NCI-H2029 treated with DMSO at 0.1 percent for 48 hours (cell line): ENCODE measurements at regions not wholly inside any gene's neighbourhood (a gene's known extent, or its start where the extent isn't known, plus 50 kb on each side); places are given as distances from the start of the nearest gene placed in this dataset.
"Not testable (repeated sequence)": the region's sequence is repeated elsewhere in the genome, so short reads cannot be mapped to it uniquely, and the experiment has no call there.

ENCODE experiments used
- DNase-seq: peaks from one replicate; lab custom pipeline; 2025; lab: John Stamatoyannopoulos, UW

DNA sequence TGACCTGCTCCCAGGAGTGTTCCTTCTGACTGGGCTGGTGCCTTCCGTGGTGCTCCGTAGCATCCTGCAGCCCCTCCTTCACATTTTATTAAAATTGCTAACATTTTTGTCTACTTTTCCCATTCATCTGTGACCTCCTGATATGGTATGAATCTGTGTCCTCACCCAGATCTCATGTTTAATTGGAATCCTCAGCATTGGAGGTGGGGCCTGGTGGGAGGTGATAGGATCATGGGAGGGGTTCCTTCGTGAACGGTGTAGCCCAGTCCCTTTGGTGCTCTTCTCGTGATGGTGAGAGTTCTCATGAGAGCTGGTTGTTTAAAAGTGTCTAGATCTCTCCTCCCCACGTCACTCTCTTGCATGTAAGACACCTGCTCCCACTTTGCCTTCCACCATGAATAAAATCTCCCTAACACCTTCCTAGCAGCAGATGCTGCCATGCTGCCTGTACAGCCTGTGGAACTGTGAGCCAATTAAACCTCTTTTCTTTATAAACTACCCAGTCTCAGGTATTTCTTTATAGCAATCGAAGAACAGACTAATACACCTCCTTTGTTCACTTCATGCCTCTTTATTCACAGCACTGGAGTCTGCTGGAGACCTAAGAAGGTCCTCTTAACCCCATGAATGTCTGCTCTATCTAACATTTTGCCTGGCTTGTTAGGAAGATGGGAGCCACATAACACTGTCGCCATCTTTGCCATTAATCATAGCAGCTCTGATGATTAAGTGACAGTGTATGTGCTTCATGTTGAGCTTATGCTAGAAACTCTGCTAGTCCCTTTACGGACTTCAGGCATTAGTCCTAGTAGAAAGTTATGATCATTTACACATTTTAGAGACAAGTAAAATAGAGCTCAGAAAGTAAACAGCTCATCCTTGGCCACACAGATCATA, 377.7 kb upstream of the MAF start:
- no peak for DNase-seq

GRCh38 chr16:79973320-79973719, 372.8 kb upstream of the MAF start:
- DNase-seq: no peak

DNA sequence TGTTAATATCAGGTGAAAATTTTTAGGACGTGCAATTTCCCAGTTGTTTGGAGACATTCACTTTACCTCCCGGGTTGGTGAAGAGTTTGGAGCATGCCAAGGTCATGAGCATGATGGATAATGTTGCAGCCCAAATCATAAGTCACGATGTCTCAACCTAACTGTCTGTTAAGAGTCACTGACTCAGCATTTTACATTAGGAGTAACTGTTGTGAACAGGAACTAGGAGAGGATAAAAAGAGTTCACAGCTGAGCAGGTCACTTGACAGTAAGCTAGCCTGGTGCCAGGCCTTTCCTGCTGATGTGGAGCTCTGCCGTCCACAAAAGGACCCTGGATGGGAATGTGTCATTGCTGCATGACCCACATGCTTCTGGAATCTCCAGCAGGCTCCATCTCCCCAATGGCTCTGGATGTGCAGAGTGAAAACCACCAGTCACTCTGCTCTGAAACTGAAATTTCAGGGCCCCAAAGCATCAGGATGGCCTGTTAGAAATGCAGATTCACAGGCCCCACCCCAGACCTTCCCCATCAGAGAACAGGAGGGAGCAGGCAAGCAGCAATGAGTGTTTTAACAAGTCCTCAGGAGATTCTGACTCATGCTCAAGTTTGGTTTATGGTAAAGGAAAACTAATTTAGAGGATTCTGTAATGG, 371.6 kb upstream of the MAF start:
- no peak for DNase-seq

- no peak for DNase-seq
Observed at GRCh38 chr16:79971237-79971572, 370.7 kb upstream of the MAF start.

GRCh38 chr16:79970551-79971236, 370.2 kb upstream of the MAF start:
- no peak for DNase-seq

DNA sequence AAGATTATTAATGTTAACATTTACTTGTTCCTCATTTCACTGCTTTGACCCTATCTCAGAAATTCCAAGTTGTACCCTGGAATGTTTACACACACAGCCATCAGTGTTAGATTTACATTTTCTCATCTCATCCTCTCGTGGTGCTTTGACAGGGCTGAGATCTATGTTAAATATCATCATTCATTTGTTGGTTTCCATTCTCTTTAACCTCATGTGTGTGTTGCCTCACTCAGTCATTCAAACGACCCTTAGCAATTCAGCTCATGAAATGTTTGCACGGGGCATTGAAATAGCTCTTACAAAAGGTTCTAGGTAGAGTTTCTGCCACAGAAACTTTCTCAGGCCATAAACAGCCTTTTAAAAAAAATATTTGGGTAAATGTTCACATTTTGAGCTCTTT, 369.6 kb upstream of the MAF start:
- no peak for DNase-seq

GRCh38 chr16:79969458-79969857, 368.9 kb upstream of the MAF start:
- no peak for DNase-seq

- no peak for DNase-seq
Observed at GRCh38 chr16:79966226-79966625, 365.7 kb upstream of the MAF start.

DNA sequence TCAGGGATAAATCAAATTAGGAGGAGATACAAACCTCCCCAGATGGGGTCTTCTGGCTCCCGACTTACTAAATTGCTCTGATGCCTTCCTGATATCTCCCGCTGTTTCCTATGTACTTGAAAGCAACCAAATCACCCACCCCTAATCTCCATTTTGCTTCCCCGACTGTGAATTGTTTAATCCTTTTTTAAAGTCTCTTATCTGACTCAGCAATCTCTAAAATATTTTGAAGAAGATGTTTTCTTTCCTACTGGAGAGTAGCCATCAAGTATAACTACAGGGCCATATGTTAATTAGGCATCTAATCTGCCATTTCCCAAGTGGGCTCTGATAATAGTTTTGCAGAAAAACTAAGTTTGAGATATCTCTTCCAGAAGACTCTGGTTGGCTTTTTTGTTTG, 365.2 kb upstream of the MAF start:
- DNase-seq: no peak

DNA sequence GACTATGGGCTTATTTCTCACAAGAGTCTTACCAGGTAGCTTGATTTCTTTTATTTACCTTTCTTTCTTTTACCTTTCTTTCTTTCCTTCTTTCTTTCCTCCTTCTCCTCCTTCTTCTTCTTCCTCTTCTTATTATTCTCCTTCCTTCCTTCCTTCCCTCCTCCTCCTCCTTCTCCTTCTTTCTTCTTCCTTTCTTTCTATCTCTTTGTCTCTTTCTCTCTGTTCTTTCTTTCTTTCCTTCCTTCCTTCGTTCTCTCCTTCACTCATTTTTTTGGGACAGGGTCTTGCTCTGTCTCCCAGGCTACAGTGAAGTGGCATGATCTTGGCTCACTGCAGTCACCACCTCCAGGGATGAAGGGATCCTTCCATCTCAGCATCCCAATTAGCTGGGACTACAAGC, 363.6 kb upstream of the MAF start:
- no peak for DNase-seq

- DNase-seq: no peak
Observed at GRCh38 chr16:79962962-79963361, 362.4 kb upstream of the MAF start.

GRCh38 chr16:79959226-79959625, 358.7 kb upstream of the MAF start:
- DNase-seq: no peak

GRCh38 chr16:79954921-79955705, 354.6 kb upstream of the MAF start:
- DNase-seq: no peak

DNA sequence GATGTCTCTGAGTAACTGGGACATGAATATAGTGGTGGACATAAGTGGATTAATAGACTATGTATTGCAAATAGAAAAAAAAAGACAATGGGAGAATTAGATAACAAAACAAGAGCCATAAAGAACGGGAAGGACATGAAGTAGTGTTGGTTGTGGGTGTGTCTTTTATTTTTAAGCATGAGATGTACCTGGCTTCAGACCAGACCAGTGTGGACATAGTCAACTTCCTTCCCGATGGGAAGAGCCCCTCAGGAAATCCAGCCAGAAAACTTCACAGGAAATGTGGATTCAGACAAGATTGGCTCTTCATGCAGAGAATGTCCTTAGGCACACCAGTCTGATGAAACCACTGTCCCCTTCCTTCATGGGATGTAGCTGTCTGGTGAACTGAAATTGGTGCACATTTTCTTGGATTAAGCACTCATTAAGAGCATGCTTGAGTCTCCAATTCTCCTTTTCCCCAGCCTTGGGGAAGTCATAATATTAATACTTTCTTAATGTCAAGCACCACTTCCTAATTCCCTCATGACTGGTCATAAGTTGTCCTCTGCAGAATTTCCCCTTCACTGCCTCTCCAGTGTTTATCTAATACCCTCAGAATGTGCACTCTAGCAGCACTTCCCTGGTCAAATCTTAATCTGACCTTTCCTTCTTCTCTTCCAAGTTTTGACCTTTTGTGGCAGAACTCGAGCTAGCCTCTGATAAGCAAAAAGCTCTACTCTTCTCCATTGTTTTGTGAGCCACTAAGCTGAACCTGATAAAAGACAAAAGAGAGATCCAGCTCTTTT, 350.6 kb upstream of the MAF start:
- no peak for DNase-seq

GRCh38 chr16:79949417-79949816, 348.9 kb upstream of the MAF start:
- DNase-seq: no peak

DNA sequence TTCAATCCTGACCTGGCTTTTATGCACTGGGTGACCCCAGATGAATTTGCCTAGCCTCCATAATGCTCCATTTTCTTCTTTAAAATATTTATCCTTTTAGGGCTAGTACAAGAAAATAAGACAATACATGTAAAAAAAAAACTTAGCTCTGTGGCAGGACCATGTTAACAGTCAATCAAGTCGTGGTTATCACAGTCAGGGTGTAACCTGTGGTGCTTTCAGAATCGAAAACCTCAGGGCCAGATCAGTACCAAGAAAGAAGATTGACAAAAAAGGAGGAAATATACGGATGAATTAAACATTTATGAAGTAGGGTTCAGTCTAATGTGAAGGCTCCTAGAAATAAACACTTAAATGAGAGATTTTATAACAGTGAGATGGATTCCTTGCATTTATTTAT, 347.2 kb upstream of the MAF start:
- no peak for DNase-seq

- no peak for DNase-seq
Observed at GRCh38 chr16:79946252-79946651, 345.7 kb upstream of the MAF start.

DNA sequence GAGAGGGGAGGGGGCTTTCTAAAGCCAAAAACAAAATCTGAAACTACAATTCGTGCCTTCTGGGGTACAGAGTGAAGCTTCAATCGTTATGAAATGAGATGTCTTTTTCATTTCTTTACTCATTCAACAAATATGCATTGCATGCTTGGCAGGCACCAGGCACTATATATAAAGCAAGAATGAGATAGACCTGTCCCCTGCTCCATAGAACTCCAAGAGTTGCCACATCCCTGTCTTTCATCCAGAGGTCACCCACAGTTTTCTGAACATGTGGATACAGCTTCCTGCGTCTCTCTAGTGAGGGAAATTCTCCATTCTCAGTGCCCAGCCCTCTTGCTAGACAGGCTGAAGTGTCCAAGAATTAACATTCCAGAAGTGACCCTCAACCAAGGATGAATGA, 343.2 kb upstream of the MAF start:
- DNase-seq: no peak

DNA sequence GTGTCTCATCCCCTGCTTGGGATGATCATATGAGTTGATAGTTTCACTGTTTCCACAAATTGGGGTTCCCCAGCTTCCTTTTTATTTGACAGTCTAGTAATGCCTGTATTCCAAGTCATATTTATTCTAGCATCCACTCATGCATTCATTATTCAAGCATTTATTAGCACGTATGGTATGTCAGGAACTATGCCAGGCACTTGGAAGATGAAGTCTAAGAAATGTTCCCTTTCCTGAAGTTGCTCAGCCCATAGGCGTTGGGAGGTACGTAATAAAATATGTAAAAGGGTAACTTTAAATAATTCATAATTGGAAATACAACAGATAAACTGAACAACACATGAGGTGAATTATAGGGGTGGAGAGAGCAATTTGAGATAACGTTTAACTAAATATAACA, 338.0 kb upstream of the MAF start:
- DNase-seq: no peak

- DNase-seq: not testable (repeated sequence)
Observed at GRCh38 chr16:79937671-79938070, 337.1 kb upstream of the MAF start.

GRCh38 chr16:79933603-79934002, 333.1 kb upstream of the MAF start:
- no peak for DNase-seq

- DNase-seq: no peak
Observed at GRCh38 chr16:79932572-79932971, 332.0 kb upstream of the MAF start.
